Chondrocyte (in vitro differentiated cells): ENCODE measurements at regions not wholly inside any gene's neighbourhood (a gene's known extent, or its start where the extent isn't known, plus 50 kb on each side); places are given as distances from the start of the nearest gene placed in this dataset.

Experiments
- DNase-seq: peaks from one replicate; pipeline ENCODE4 v3.0.0; 2021; ENCODE audit warnings: mixed read lengths, low spot score
- H3K27ac Mint-ChIP-seq: one replicate; pipeline ENCODE4 v1.8.0; 2021; ENCODE audit warnings: mild to moderate bottlenecking, moderate library complexity, mixed read lengths; ENCODE audit not compliant: unreplicated experiment
- H3K27me3 Mint-ChIP-seq: 2 replicates; pipeline ENCODE4 v1.8.0; 2021; ENCODE audit warnings: low read depth, mixed read lengths
- H3K36me3 Mint-ChIP-seq: 2 replicates; pipeline ENCODE4 v1.8.0; 2021; ENCODE audit warnings: low read depth, mixed read lengths
- H3K4me1 Mint-ChIP-seq: 2 replicates; pipeline ENCODE4 v1.8.0; 2021; ENCODE audit warnings: low read depth, mild to moderate bottlenecking, mixed read lengths
- H3K4me3 Mint-ChIP-seq: one replicate; pipeline ENCODE4 v1.8.0; 2021; ENCODE audit warnings: mild to moderate bottlenecking, moderate library complexity, mixed read lengths; ENCODE audit not compliant: unreplicated experiment
- H3K9me3 Mint-ChIP-seq: 2 replicates; pipeline ENCODE4 v1.8.0; 2021; ENCODE audit warnings: low read depth, mixed read lengths
- CTCF ChIP-seq: fragments of 200-600 bp; sonication (generic); IDR thresholded peaks from 2 replicates; pipeline ENCODE4 v1.5.0; 2021; ENCODE audit warnings: antibody characterized with exemption, mild to moderate bottlenecking, moderate library complexity

- no peak overlapping the region for H3K4me3 Mint-ChIP-seq
- DNase-seq = no peak
- H3K27me3 Mint-ChIP-seq = no peaks in the 10 kb centered on the region
- peaks cover 1% of the 10 kb centered on the region for H3K36me3 Mint-ChIP-seq
- no peak for TF ChIP-seq CTCF
- H3K9me3 Mint-ChIP-seq = peaks cover 13% of the 10 kb centered on the region
- H3K27ac Mint-ChIP-seq = no peak overlapping the region
- no peaks in the 10 kb centered on the region for H3K4me1 Mint-ChIP-seq
These were observed 175.1 kb downstream of the PARM1 start for GRCh38 chr4:75107755-75108612.

- TF ChIP-seq CTCF = no peak
- H3K27ac Mint-ChIP-seq = no peak overlapping the region
- peaks cover 14% of the 10 kb centered on the region for H3K9me3 Mint-ChIP-seq
- H3K4me3 Mint-ChIP-seq = no peak overlapping the region
- no peaks in the 10 kb centered on the region for H3K27me3 Mint-ChIP-seq
- no peaks in the 10 kb centered on the region for H3K36me3 Mint-ChIP-seq
- no peak for DNase-seq
- H3K4me1 Mint-ChIP-seq = no peaks in the 10 kb centered on the region
These were observed 169.8 kb downstream of the PARM1 start for GRCh38 chr4:75102787-75103085.

GRCh38 chr4:75101906-75102786, 169.2 kb downstream of the PARM1 start:
- Mint-ChIP-seq H3K9me3 (peaks cover 20% of the 10 kb centered on the region), H3K4me1 (no peaks in the 10 kb centered on the region), H3K4me3 (no peak overlapping the region), H3K36me3 (no peaks in the 10 kb centered on the region), H3K27ac (no peak overlapping the region), H3K27me3 (no peaks in the 10 kb centered on the region)
- no peak for TF ChIP-seq CTCF
- no peak for DNase-seq
